ENCODE measurements at regions not wholly inside any gene's neighbourhood (a gene's known extent, or its start where the extent isn't known, plus 50 kb on each side); places are given as distances from the start of the nearest gene placed in this dataset.

GRCh38 chr5:18105449-18105848, 471.2 kb downstream of the TAF11L14 start:
- 88% methylated on average over 1 of the region's 1 CpG; no CpG with 5 or more reads in 1 of the 2 experiments for WGBS, 2 experiments (ENCODE audit: extremely low coverage in 1 of 2, insufficient coverage in 1 of 2, insufficient read length in 1 of 2, insufficient replicate concordance in 2 of 2, low coverage in 1 of 2, low lambda C conversion rate in 2 of 2, missing lambda C conversion rate in 1 of 2)
- CTCF ChIA-PET (ENCODE audit: partially characterized antibody), result interaction anchor here (0.7 to 1.8 kb wide), 6 partner anchors 9 to 890 kb away, joined by 3 to 5 read pairs (median 3); no protein-coding TSS in a partner anchor
- POLR2A ChIA-PET (ENCODE audit: partially characterized antibody), result no interaction called here

More at GRCh38 chr5:18105449-18105848, 471.2 kb downstream of the TAF11L14 start:
- no peak overlapping the region for H2BK15ac ChIP-seq (ENCODE audit: low read length)
- H2BK12ac ChIP-seq (ENCODE audit: low read depth, low read length), result no peak overlapping the region
- no peaks in the 10 kb centered on the region for H3K79me2 ChIP-seq (ENCODE audit: control insufficient read depth in 1 of 2, insufficient read depth in 2 of 2, low read length in 2 of 2)
- no peak overlapping the region for H2BK5ac ChIP-seq (ENCODE audit: low read depth, low read length)
- no peak overlapping the region for H2AK5ac ChIP-seq (ENCODE audit: low read depth, low read length)
- H2BK20ac ChIP-seq (ENCODE audit: low read length), result no peak overlapping the region
- H3K79me1 ChIP-seq (ENCODE audit: low read depth, low read length), result no peaks in the 10 kb centered on the region
- no peak overlapping the region for H2AFZ ChIP-seq (ENCODE audit: low read length)
- no peaks in the 10 kb centered on the region; the same call in 1 of the 2 replicates for H3K23me2 ChIP-seq (ENCODE audit: low read depth, low read length)
- no peak overlapping the region for H3K56ac ChIP-seq (replicated peaks; ENCODE audit: insufficient read length, low read depth, low read length)
- no peaks in the 10 kb centered on the region for H3K36me3 ChIP-seq (ENCODE audit: control insufficient read depth in 2 of 4, insufficient read depth in 4 of 4, low read length in 3 of 4)
- DNase-seq (ENCODE audit: low read depth in 1 of 2, low spot score in 2 of 2) (no peak), FAIRE-seq (no peak)
- H4K5ac ChIP-seq (ENCODE audit: insufficient read length, low read depth, low read length), result no peak overlapping the region
- H4K8ac ChIP-seq (ENCODE audit: extremely low read depth, insufficient read depth, low read length), result no peak overlapping the region
- H3K27me3 ChIP-seq (replicated peaks in 1 of 4; ENCODE audit: control insufficient read depth in 3 of 4, extremely low read depth in 1 of 4, insufficient read depth in 3 of 4, low read length in 3 of 4), result no peaks in the 10 kb centered on the region
- no peak overlapping the region for H3K27ac ChIP-seq (ENCODE audit: low read depth, low read length)
- no peak overlapping the region for H3K9ac ChIP-seq (replicated peaks in 1 of 4; ENCODE audit: extremely low read depth in 1 of 4, low read depth in 3 of 4, low read length in 3 of 4)
- H3K9me3 ChIP-seq (ENCODE audit: insufficient read depth in 2 of 2, low read depth in 1 of 2, low read length in 1 of 2), result no peaks in the 10 kb centered on the region
- no peak for TF ChIP-seq KDM1A (IDR thresholded peaks at IDR 0.05; ENCODE audit: borderline replicate concordance, low read length)
- TF ChIP-seq POLR2AphosphoS5 (IDR thresholded peaks at IDR 0.05; ENCODE audit: low read depth, low read length), result no peak
- TF ChIP-seq ATF2 (IDR thresholded peaks at IDR 0.05; ENCODE audit: low read length), result no peak
- TF ChIP-seq EZH2 (IDR thresholded peaks at IDR 0.05; ENCODE audit: low read depth, low read length, severe bottlenecking), result no peak
- TF ChIP-seq MAFK (IDR thresholded peaks at IDR 0.05; ENCODE audit: low read depth, low read length), result no peak
- no peak for TF ChIP-seq SUZ12 (IDR thresholded peaks at IDR 0.05; ENCODE audit: low read length)
- TF ChIP-seq NRF1 (IDR thresholded peaks at IDR 0.05; ENCODE audit: low read depth, low read length), result no peak
- no peak for TF ChIP-seq CBX8 (IDR thresholded peaks at IDR 0.05; ENCODE audit: borderline replicate concordance, low read depth, low read length)
- TF ChIP-seq HDAC2 (IDR thresholded peaks at IDR 0.05; ENCODE audit: borderline replicate concordance in 1 of 2, low read depth in 2 of 2, low read length in 2 of 2), result no peak
- no peak for TF ChIP-seq FOSL1 (IDR thresholded peaks at IDR 0.05; ENCODE audit: insufficient read depth, low read depth, low read length)
- no peak overlapping the region for H3K4ac ChIP-seq (replicated peaks; ENCODE audit: insufficient read length, low read depth, low read length)
- H2BK120ac ChIP-seq (replicated peaks; ENCODE audit: low read depth, low read length), result no peak overlapping the region
- H3K4me3 ChIP-seq (ENCODE audit: extremely low read depth in 1 of 4, insufficient read depth in 2 of 4, low read depth in 3 of 4, low read length in 4 of 4), result no peak overlapping the region
- no peaks in the 10 kb centered on the region for H4K20me1 ChIP-seq (replicated peaks in 1 of 2; ENCODE audit: control insufficient read depth in 1 of 2, insufficient read depth in 2 of 2, low read length in 2 of 2)
- no peak overlapping the region for H4K91ac ChIP-seq (replicated peaks; ENCODE audit: insufficient read length, low read length)
- no peak overlapping the region for H3K23ac ChIP-seq (ENCODE audit: insufficient read length)
- no peak overlapping the region for H3K14ac ChIP-seq (ENCODE audit: insufficient read length)
- no peak overlapping the region for H3K18ac ChIP-seq (ENCODE audit: extremely low read depth, low read length)
- no peaks in the 10 kb centered on the region for H3K4me1 ChIP-seq (replicated peaks in 1 of 4; ENCODE audit: control insufficient read depth in 3 of 4, insufficient read depth in 4 of 4, low read length in 3 of 4)
- H3K4me2 ChIP-seq (ENCODE audit: insufficient read depth in 1 of 2, low read depth in 2 of 2, low read length in 2 of 2), result no peak overlapping the region

Measured in H1 (cell line).